HepG2 (cell line): ENCODE measurements at regions not wholly inside any gene's neighbourhood (a gene's known extent, or its start where the extent isn't known, plus 50 kb on each side); places are given as distances from the start of the nearest gene placed in this dataset.

Experiments
- ATAC-seq: fragments of 200-7000 bp; cut with Tn5 transposase; 3 replicates; pipeline ENCODE4 v1.9.1; 2020; ENCODE audit warnings: mild to moderate bottlenecking, moderate library complexity
- BruUV-seq: library from RNA; stranded (reverse); fragments of 400-500 nt; replicated peaks from 2 replicates; lab custom pipeline; 2021; lab: Mats Ljungman, UMichigan
- CTCF ChIA-PET: fragments of 300-600 bp; formaldehyde crosslinking; extraction: SDS; loops from one replicate; lab custom pipeline; 2021; ENCODE audit warnings: low total read pairs, inconsistent platforms, low intra/inter-chr PET ratio; lab: Yijun Ruan, JAX
- POLR2A ChIA-PET: fragments of 350-600 bp; sonication (Branson Sonifier 250); formaldehyde crosslinking; loops from one replicate; lab custom pipeline; 2020; ENCODE audit warnings: antibody characterized with exemption, inconsistent platforms; lab: Yijun Ruan, JAX
- DNase-seq: peaks from one replicate; pipeline ENCODE4 v3.0.0-alpha.2; 2015; ENCODE audit warnings: low spot score
- FAIRE-seq: peaks from 3 replicates; lab custom pipeline; 2011; peaks lifted over from hg19 to GRCh38; lab: Jason Lieb, UNC
- H2AFZ ChIP-seq: one replicate; pipeline ENCODE4 v1.6.1; 2011; ENCODE audit warnings: low read length, inconsistent platforms
- H3K27ac ChIP-seq: fragments of 300-600 bp; 3 replicates; pipeline ENCODE4 v1.8.0; 2011; ENCODE audit warnings: mixed run types, mild to moderate bottlenecking, mixed read lengths, low read length, inconsistent platforms; ENCODE audit not compliant: insufficient read depth; ENCODE audit errors: extremely low read length
- H3K27me3 ChIP-seq, 2 experiments: fragments of 200-600 bp in 1 of 2; 2 replicates in 1 of 2; 3 replicates in 1 of 2; pipeline versions ENCODE4 v1.6.0 to v1.8.0; 2011; ENCODE audit warnings: low read length in 2 of 2, mild to moderate bottlenecking in 2 of 2, moderate library complexity in 2 of 2, inconsistent platforms in 1 of 2; ENCODE audit not compliant: insufficient read depth in 2 of 2, control insufficient read depth in 1 of 2
- H3K36me3 ChIP-seq, 2 experiments: fragments of 200-600 bp in 1 of 2; replicated peaks in 1 of 2; 2 replicates in 1 of 2; 3 replicates in 1 of 2; pipeline versions ENCODE4 v1.5.1 to v1.8.0; 2011; ENCODE audit warnings: low read length in 2 of 2, inconsistent platforms in 1 of 2; ENCODE audit not compliant: insufficient read depth in 2 of 2, control insufficient read depth in 1 of 2
- H3K4me1 ChIP-seq: 2 replicates; pipeline ENCODE4 v1.5.1; 2012; ENCODE audit warnings: low read length, inconsistent platforms; ENCODE audit not compliant: insufficient read depth
- H3K4me2 ChIP-seq: 2 replicates; pipeline ENCODE4 v1.6.0; 2011; ENCODE audit warnings: low read depth, low read length, inconsistent platforms
- H3K4me3 ChIP-seq, 3 experiments: fragments of 200-600 bp in 1 of 3; sonication (generic), shearing (Covaris generic) in 1 of 3; replicated peaks in 1 of 3; 2 replicates each; pipeline ENCODE4 v1.5.1; 2011 to 2016; ENCODE audit warnings: low read length in 3 of 3, inconsistent platforms in 2 of 3, low read depth in 2 of 3, mild to moderate bottlenecking in 2 of 3, control low read depth in 1 of 3, mixed read lengths in 1 of 3; ENCODE audit not compliant: insufficient read depth in 1 of 3
- H3K79me2 ChIP-seq: one replicate; pipeline ENCODE4 v1.6.1; 2011; ENCODE audit warnings: low read length, inconsistent platforms; ENCODE audit not compliant: insufficient read depth
- H3K9ac ChIP-seq: 2 replicates; pipeline ENCODE4 v1.6.0; 2011; ENCODE audit warnings: mild to moderate bottlenecking, low read depth, low read length, inconsistent platforms; ENCODE audit not compliant: insufficient read depth
- H3K9me3 ChIP-seq: 2 replicates; pipeline ENCODE4 v1.5.1; 2012; ENCODE audit warnings: mild to moderate bottlenecking, low read length
- H4K20me1 ChIP-seq: 2 replicates; pipeline ENCODE4 v1.6.0; 2011; ENCODE audit warnings: inconsistent platforms, mild to moderate bottlenecking, low read length, moderate library complexity; ENCODE audit not compliant: insufficient read depth
- AGO1 ChIP-seq: fragments of 200-400 bp; formaldehyde crosslinking; IDR thresholded peaks from 2 replicates; pipeline ENCODE4 v1.6.1; 2017; ENCODE audit warnings: mild to moderate bottlenecking, low read depth, low read length, moderate library complexity; ENCODE audit not compliant: poor library complexity, severe bottlenecking
- ATF1 ChIP-seq: IDR thresholded peaks from 2 replicates; pipeline ENCODE4 v1.6.1; 2016; ENCODE audit warnings: mild to moderate bottlenecking, control low read depth
- ATF5 ChIP-seq: sonication (generic); formaldehyde crosslinking; IDR thresholded peaks from 2 replicates; pipeline ENCODE4 v1.4.0; 2020; ENCODE audit warnings: mild to moderate bottlenecking, low read depth, missing genetic modification reagents
- RFX1 ChIP-seq: fragments of 450-650 bp; IDR thresholded peaks from 2 replicates; pipeline ENCODE4 v1.6.1; 2017
- SMYD3 ChIP-seq: sonication (generic); formaldehyde crosslinking; IDR thresholded peaks from 2 replicates; pipeline ENCODE4 v1.8.1; 2023; ENCODE audit warnings: mild to moderate bottlenecking, missing genetic modification reagents
- SRF ChIP-seq: IDR thresholded peaks from 2 replicates; pipeline ENCODE4 v1.6.1; 2011; ENCODE audit warnings: mild to moderate bottlenecking, low read depth, low read length, moderate library complexity
- ZNF264 ChIP-seq: sonication (generic); formaldehyde crosslinking; IDR thresholded peaks from 2 replicates; pipeline ENCODE4 v1.4.0; 2020; ENCODE audit warnings: missing genetic modification reagents
- ZNF318 ChIP-seq: sonication (generic); formaldehyde crosslinking; IDR thresholded peaks from 2 replicates; pipeline ENCODE4 v1.4.0; 2020; ENCODE audit warnings: mild to moderate bottlenecking, missing genetic modification reagents
- ZNF431 ChIP-seq: sonication (generic); formaldehyde crosslinking; IDR thresholded peaks from 2 replicates; pipeline ENCODE4 v1.9.0; 2022; ENCODE audit warnings: missing genetic modification reagents, low read depth, mild to moderate bottlenecking, borderline replicate concordance
- WGBS: methylation state at CpG from one replicate; pipeline ENCODE4 v1.1.6; 2017; ENCODE audit warnings: low lambda C conversion rate; 5-methylcytosine and 5-hydroxymethylcytosine counted together
- in situ Hi-C: cut with HindIII; loops from 2 replicates; pipeline ENCODE4 v1.10.0; 2017; ENCODE audit warnings: low pct_unique_long_range_greater_than_20kb; ENCODE audit not compliant: extremely low pct_ligation_motif_present
- intact Hi-C: fragments of 100-400 bp; cut with micrococcal nuclease; formaldehyde crosslinking; loops from one replicate; pipeline ENCODE4 v1.10.0; 2022; ENCODE audit not compliant: unreplicated experiment
- TF ChIP-seq, protein P1 (sequence below): sonication (generic); formaldehyde crosslinking; IDR thresholded peaks from 2 replicates; pipeline ENCODE4 v1.4.0; 2020; ENCODE audit warnings: missing genetic modification reagents
- TF ChIP-seq, protein P2 (sequence below): sonication (generic); formaldehyde crosslinking; IDR thresholded peaks from 2 replicates; pipeline ENCODE4 v1.5.1; 2020; ENCODE audit warnings: missing genetic modification reagents, mild to moderate bottlenecking, borderline replicate concordance

DNA sequence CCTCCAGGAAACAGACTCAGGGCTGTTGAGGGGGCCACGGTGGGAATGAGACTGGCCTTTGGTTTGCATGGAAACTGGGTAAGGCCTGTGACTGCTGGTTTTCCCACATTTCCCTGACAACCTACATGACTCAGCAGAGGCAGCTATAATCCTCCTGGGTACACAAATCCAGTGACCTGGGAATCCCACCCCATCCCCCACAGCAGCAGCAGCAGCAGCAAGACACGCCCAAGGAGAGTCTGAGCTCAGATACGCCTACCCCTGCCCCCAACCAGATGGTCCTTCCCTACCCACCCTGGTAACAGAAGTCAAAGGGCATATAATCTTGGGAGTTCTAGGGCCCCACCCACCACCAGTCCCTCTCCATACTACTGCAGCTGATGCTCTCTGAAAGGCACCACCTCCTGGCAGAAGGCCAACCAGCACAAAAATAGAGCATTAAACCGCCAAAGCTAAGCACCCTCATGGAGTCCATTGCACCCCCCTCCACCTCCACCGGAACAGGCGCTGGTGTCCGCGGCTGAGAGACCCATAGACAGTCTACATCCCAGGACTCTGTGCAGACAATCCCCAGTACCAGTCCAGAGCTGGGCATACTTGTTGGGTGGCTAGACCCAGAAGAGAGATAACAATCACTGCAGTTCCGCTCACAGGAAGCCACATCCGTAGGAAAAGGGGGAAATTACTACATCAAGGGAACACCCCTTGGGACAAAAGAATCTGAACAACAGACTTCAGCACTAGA lies 237.2 kb upstream of the SPRY2 start (continued):
- TF ChIP-seq, protein P1, sequence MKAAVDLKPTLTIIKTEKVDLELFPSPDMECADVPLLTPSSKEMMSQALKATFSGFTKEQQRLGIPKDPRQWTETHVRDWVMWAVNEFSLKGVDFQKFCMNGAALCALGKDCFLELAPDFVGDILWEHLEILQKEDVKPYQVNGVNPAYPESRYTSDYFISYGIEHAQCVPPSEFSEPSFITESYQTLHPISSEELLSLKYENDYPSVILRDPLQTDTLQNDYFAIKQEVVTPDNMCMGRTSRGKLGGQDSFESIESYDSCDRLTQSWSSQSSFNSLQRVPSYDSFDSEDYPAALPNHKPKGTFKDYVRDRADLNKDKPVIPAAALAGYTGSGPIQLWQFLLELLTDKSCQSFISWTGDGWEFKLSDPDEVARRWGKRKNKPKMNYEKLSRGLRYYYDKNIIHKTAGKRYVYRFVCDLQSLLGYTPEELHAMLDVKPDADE, result no peak
- TF ChIP-seq ZNF431 (CRISPR knock-in tag), result no peak

GRCh38 chr13:80577285-80577684 lies 236.4 kb upstream of the SPRY2 start:
- Histone ChIP-seq H3K27ac (no peak overlapping the region), H3K4me3 (no peak overlapping the region), H4K20me1 (no peaks in the 10 kb centered on the region), H3K4me2 (no peak overlapping the region), H3K36me3 (no peaks in the 10 kb centered on the region), H3K9ac (no peak overlapping the region), H2AFZ (no peak overlapping the region), H3K4me1 (no peaks in the 10 kb centered on the region), H3K9me3 (peaks cover 12% of the 10 kb centered on the region), H3K27me3 (no peaks in the 10 kb centered on the region), H3K79me2 (no peaks in the 10 kb centered on the region)
- ATAC-seq, result no peak
- BruUV-seq, result no TSS peak
- in situ Hi-C loops, result no loop called here
- intact Hi-C loops, result no loop called here
- no peak for DNase-seq
- ChIA-PET CTCF (no interaction called here), POLR2A (no interaction called here)
- WGBS, result 0% methylated on average over 5 of the region's 5 CpGs
- no peak for FAIRE-seq
- TF ChIP-seq SRF, result no peak
- no peak for TF ChIP-seq ZNF264 (CRISPR knock-in tag)
- no peak for TF ChIP-seq RFX1
- no peak for TF ChIP-seq ATF1 (CRISPR knock-in tag)
- TF ChIP-seq AGO1, result no peak
- TF ChIP-seq ZNF318, result no peak
- TF ChIP-seq ATF5 (CRISPR knock-in tag), result no peak
- TF ChIP-seq, protein P2, sequence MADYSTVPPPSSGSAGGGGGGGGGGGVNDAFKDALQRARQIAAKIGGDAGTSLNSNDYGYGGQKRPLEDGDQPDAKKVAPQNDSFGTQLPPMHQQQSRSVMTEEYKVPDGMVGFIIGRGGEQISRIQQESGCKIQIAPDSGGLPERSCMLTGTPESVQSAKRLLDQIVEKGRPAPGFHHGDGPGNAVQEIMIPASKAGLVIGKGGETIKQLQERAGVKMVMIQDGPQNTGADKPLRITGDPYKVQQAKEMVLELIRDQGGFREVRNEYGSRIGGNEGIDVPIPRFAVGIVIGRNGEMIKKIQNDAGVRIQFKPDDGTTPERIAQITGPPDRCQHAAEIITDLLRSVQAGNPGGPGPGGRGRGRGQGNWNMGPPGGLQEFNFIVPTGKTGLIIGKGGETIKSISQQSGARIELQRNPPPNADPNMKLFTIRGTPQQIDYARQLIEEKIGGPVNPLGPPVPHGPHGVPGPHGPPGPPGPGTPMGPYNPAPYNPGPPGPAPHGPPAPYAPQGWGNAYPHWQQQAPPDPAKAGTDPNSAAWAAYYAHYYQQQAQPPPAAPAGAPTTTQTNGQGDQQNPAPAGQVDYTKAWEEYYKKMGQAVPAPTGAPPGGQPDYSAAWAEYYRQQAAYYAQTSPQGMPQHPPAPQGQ (CRISPR knock-in tag), result no peak
- TF ChIP-seq SMYD3, result no peak
